ENCODE measurements at regions not wholly inside any gene's neighbourhood (a gene's known extent, or its start where the extent isn't known, plus 50 kb on each side); places are given as distances from the start of the nearest gene placed in this dataset.

GRCh38 chr10:36886303-36886891, 239.0 kb upstream of the ANKRD30A start:
- TF ChIP-seq, protein P1, sequence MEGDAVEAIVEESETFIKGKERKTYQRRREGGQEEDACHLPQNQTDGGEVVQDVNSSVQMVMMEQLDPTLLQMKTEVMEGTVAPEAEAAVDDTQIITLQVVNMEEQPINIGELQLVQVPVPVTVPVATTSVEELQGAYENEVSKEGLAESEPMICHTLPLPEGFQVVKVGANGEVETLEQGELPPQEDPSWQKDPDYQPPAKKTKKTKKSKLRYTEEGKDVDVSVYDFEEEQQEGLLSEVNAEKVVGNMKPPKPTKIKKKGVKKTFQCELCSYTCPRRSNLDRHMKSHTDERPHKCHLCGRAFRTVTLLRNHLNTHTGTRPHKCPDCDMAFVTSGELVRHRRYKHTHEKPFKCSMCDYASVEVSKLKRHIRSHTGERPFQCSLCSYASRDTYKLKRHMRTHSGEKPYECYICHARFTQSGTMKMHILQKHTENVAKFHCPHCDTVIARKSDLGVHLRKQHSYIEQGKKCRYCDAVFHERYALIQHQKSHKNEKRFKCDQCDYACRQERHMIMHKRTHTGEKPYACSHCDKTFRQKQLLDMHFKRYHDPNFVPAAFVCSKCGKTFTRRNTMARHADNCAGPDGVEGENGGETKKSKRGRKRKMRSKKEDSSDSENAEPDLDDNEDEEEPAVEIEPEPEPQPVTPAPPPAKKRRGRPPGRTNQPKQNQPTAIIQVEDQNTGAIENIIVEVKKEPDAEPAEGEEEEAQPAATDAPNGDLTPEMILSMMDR (IDR thresholded peaks at IDR 0.05; ENCODE audit: low read depth, low read length) = no peak
- Histone ChIP-seq H3K4me3 (ENCODE audit: low read depth, low read length) (no peak overlapping the region), H3K36me3 (no peaks in the 10 kb centered on the region), H3K27ac (no peak overlapping the region), H3K27me3 (ENCODE audit: insufficient read depth, low read depth, severe bottlenecking) (no peaks in the 10 kb centered on the region), H3K9me3 (ENCODE audit: severe bottlenecking) (no peaks in the 10 kb centered on the region)
- no peak for DNase-seq

GRCh38 chr10:36885746-36886145, 239.7 kb upstream of the ANKRD30A start:
- Histone ChIP-seq H3K4me3 (ENCODE audit: low read depth, low read length) (no peak overlapping the region), H3K27me3 (ENCODE audit: insufficient read depth, low read depth, severe bottlenecking) (no peaks in the 10 kb centered on the region), H3K27ac (no peak overlapping the region), H3K9me3 (ENCODE audit: severe bottlenecking) (no peaks in the 10 kb centered on the region), H3K36me3 (no peaks in the 10 kb centered on the region)
- TF ChIP-seq, protein P1 (IDR thresholded peaks at IDR 0.05; ENCODE audit: low read depth, low read length) = no peak
- no peak for DNase-seq

DNA sequence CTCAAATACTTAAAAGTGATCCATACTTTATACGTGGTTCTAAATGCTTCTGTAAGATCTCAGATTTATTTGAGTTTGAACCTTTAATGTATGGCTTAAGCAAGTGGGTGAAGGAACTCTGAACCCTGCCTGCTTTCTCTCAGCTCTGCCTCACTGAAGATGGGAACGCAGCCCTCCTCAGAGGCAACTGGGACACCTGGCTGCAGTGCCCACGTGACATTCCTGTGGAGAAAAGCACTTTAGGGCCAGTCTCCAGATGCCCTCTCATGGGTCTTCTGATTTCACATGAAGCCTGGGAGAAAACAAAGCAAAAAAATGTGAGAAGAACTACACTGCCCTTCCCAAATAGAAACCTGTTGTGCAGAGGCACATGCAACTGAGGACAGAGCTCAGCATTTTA, 242.6 kb upstream of the ANKRD30A start:
- no peaks in the 10 kb centered on the region for H3K27me3 ChIP-seq (ENCODE audit: insufficient read depth, low read depth, severe bottlenecking)
- H3K9me3 ChIP-seq (ENCODE audit: severe bottlenecking) = no peaks in the 10 kb centered on the region
- DNase-seq = no peak
- no peak overlapping the region for H3K4me3 ChIP-seq (ENCODE audit: low read depth, low read length)
- no peaks in the 10 kb centered on the region for H3K36me3 ChIP-seq
- TF ChIP-seq, protein P1 (IDR thresholded peaks at IDR 0.05; ENCODE audit: low read depth, low read length) = no peak
- no peak overlapping the region for H3K27ac ChIP-seq

DNA sequence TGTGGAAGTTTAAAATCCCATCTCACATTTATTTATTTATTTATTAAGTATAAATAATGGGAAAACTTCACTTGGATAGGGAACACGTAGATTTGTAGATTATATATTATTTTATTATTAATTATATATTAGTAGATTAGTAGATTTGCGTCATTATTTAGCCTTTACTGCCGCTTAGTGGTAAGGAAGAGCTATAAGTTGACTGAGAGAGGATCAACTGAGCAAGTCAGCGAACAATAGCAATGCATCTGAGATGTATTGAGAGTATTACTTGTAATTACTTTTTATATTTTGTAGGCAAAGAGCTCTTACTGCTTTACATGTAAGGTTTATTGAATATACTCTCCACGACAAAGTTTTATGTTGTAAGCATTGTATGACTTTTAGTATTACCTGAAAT, 244.5 kb upstream of the ANKRD30A start:
- H3K27me3 ChIP-seq (ENCODE audit: insufficient read depth, low read depth, severe bottlenecking) = no peaks in the 10 kb centered on the region
- no peak overlapping the region for H3K27ac ChIP-seq
- H3K36me3 ChIP-seq = no peaks in the 10 kb centered on the region
- TF ChIP-seq, protein P1 (IDR thresholded peaks at IDR 0.05; ENCODE audit: low read depth, low read length) = peak; percentile 49
- no peak for DNase-seq
- no peak overlapping the region for H3K4me3 ChIP-seq (ENCODE audit: low read depth, low read length)
- H3K9me3 ChIP-seq (ENCODE audit: severe bottlenecking) = no peaks in the 10 kb centered on the region

GRCh38 chr10:36872702-36873393, 252.6 kb upstream of the ANKRD30A start:
- Histone ChIP-seq H3K27ac (no peak overlapping the region), H3K27me3 (ENCODE audit: insufficient read depth, low read depth, severe bottlenecking) (no peaks in the 10 kb centered on the region), H3K4me3 (ENCODE audit: low read depth, low read length) (no peak overlapping the region), H3K9me3 (ENCODE audit: severe bottlenecking) (no peaks in the 10 kb centered on the region), H3K36me3 (no peaks in the 10 kb centered on the region)
- TF ChIP-seq, protein P1 (IDR thresholded peaks at IDR 0.05; ENCODE audit: low read depth, low read length) = no peak
- DNase-seq = no peak
